ENCODE measurements at regions not wholly inside any gene's neighbourhood (a gene's known extent, or its start where the extent isn't known, plus 50 kb on each side); places are given as distances from the start of the nearest gene placed in this dataset.

DNA sequence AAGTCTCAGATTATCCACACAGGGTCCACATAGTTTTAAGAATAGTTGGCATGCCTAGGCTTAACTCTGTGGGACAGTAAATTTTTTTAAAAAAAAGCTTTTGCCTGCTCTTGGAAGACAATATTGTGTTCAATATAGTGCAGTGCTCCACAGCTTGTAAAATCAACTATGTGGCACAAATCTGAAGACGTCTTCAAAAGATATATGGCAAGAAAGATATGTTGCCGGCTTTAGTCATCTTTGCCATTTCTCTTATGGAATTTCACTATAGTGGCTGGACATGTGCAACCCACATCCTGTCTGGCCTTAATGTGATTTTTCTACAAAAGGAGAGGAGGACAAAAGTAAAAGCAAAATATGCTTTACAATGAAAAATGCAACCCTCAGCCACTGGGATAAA is 90.5 kb downstream of the MGST1 start:
- TF ChIP-seq, protein P1, sequence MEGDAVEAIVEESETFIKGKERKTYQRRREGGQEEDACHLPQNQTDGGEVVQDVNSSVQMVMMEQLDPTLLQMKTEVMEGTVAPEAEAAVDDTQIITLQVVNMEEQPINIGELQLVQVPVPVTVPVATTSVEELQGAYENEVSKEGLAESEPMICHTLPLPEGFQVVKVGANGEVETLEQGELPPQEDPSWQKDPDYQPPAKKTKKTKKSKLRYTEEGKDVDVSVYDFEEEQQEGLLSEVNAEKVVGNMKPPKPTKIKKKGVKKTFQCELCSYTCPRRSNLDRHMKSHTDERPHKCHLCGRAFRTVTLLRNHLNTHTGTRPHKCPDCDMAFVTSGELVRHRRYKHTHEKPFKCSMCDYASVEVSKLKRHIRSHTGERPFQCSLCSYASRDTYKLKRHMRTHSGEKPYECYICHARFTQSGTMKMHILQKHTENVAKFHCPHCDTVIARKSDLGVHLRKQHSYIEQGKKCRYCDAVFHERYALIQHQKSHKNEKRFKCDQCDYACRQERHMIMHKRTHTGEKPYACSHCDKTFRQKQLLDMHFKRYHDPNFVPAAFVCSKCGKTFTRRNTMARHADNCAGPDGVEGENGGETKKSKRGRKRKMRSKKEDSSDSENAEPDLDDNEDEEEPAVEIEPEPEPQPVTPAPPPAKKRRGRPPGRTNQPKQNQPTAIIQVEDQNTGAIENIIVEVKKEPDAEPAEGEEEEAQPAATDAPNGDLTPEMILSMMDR (conservative IDR thresholded peaks at IDR 0.05; ENCODE audit: control insufficient read depth, insufficient read depth, low read depth, low read length), result no peak
- no peak overlapping the region for H3K4me3 ChIP-seq (ENCODE audit: control insufficient read depth, low read depth, low read length)
- DNase-seq (ENCODE audit: low read depth), result no peak

DNA sequence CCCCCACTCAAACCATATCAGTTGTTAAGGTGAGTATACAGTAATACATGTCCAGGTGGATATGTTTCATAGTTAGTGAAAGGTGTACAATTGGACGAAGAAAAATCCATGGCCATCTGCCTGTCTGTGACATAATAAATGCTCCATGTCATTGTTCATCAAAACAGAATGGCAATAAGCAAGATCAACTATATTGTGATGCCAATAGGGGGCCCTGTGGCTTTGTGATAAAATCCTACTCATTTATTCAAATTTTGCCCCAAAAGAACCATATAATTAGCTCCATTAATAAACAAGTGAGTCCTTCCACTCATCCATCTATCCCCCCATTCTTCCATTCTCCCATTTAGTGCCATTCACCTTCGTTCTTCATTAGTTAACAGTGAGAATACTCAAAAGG is 102.0 kb downstream of the MGST1 start:
- TF ChIP-seq, protein P1 (conservative IDR thresholded peaks at IDR 0.05; ENCODE audit: control insufficient read depth, insufficient read depth, low read depth, low read length), result peak; percentile 5
- DNase-seq (ENCODE audit: low read depth), result no peak
- H3K4me3 ChIP-seq (ENCODE audit: control insufficient read depth, low read depth, low read length), result no peak overlapping the region

DNA sequence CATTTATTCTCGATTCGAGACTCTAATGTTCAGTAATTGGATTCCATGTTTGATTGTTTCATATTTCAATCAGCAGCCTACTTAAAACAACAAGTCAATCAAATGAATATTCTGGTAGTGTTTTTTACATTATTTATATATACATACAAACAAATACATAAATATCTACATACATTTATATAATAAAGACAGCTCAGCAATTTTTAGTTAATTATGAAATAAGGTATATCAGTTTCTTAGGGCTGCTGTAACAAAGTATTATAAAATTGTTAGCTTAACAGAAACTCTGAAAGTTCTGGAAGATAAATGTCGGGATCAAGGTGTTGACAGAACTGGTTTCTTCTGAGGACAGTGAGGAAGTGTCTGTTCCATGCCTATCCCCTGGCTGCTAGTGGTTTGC is 105.9 kb downstream of the MGST1 start:
- H3K4me3 ChIP-seq (ENCODE audit: control insufficient read depth, low read depth, low read length), result no peak overlapping the region
- no peak for DNase-seq (ENCODE audit: low read depth)
- TF ChIP-seq, protein P1 (conservative IDR thresholded peaks at IDR 0.05; ENCODE audit: control insufficient read depth, insufficient read depth, low read depth, low read length), result no peak

DNA sequence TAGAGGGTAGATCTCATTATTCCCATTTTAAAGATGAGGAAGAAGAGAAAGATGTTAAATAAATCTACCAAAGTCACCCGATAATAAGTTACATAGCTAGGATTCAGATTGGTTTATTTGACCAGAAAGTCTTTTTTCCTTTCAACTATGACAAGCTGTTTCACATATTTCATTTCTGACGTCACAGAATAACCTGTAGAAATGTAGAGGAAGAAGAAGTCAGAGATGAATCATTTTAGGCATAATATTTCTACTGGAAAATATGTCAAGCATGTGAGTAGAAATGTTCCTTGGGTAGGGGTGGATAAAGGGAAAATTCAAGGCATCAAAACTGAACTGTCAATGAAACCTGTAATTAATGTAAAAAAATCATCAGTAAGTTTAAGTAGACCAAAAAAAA is 107.0 kb downstream of the MGST1 start:
- no peak for DNase-seq (ENCODE audit: low read depth)
- no peak overlapping the region for H3K4me3 ChIP-seq (ENCODE audit: control insufficient read depth, low read depth, low read length)
- TF ChIP-seq, protein P1 (conservative IDR thresholded peaks at IDR 0.05; ENCODE audit: control insufficient read depth, insufficient read depth, low read depth, low read length), result no peak

DNA sequence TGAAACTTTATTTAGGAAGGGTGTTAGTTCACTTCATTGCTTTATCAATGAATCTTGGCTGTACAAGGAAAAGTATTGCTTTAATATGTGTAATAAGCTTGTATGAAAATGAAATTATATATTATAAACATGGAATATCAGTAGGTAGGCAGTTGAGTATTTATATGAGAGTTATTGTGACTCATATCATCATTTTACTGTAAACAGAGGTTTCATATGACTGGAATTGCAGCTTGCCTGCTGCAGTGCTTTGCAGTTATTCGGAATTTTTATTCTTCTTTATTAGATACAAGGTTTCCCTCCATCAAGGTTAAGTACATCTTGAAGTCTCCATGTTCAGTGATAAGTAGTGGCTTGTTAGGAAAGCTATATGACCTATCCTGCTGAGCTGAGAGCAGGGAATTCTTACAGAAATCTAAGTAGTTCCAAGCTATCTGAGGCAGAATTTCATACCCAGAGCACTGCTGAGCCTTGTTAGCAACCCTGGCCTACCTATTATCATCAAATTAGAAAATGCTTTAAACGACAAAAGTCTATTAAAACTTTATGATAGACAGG is 111.2 kb downstream of the MGST1 start:
- no peak overlapping the region for H3K4me3 ChIP-seq (ENCODE audit: control insufficient read depth, low read depth, low read length)
- TF ChIP-seq, protein P1 (conservative IDR thresholded peaks at IDR 0.05; ENCODE audit: control insufficient read depth, insufficient read depth, low read depth, low read length), result no peak
- no peak for DNase-seq (ENCODE audit: low read depth)

DNA sequence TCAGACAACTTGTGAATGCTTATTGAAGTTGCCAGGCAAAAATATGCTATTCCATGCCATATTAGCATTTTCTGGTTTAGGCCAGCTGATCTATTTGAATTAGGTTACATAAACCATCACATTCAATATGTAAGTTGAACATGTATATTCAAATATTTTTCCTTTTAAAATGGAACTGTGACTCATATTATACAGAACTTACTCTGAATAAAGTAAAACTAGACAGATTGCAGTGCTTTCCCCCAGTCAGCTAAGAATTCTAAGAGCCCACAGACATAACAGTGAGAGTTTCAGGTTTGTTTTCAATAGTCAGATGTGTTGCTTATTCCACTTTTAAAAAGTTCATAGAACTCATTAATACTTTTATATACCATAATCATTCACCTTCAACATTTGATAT is 119.8 kb downstream of the MGST1 start:
- H3K4me3 ChIP-seq (ENCODE audit: control insufficient read depth, low read depth, low read length), result no peak overlapping the region
- no peak for DNase-seq (ENCODE audit: low read depth)
- TF ChIP-seq, protein P1 (conservative IDR thresholded peaks at IDR 0.05; ENCODE audit: control insufficient read depth, insufficient read depth, low read depth, low read length), result no peak

DNA sequence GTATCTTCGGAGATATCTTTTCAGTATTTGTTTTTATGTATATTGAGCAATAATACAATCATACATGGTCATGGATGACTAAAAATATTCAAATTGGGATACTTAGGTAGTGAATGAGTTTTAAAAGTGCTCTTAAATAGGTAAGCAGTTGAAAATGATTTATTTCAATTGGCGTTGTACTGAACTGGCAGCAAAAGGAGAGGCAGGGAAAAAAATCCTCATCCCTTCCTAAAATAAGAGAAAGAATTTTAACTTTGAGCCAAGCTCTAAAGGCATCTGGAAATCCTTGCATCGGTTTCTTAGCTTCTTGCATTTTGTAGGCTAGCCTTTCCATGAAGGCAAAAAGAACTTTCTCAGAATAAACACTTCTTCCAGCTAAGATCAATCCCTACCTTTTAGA is 125.2 kb downstream of the MGST1 start:
- TF ChIP-seq, protein P1 (conservative IDR thresholded peaks at IDR 0.05; ENCODE audit: control insufficient read depth, insufficient read depth, low read depth, low read length), result no peak
- no peak overlapping the region for H3K4me3 ChIP-seq (ENCODE audit: control insufficient read depth, low read depth, low read length)
- DNase-seq (ENCODE audit: low read depth), result no peak
